Esophagus squamous epithelium (tissue), 4 donors: ENCODE measurements at regions not wholly inside any gene's neighbourhood (a gene's known extent, or its start where the extent isn't known, plus 50 kb on each side); places are given as distances from the start of the nearest gene placed in this dataset.

Experiments
- POLR2A ChIP-seq, 4 donors: fragments of 450-650 bp; IDR thresholded peaks; one replicate each; pipeline ENCODE4 v1.6.1; 2017; ENCODE audit warnings: antibody characterized with exemption in 4 of 4, mild to moderate bottlenecking in 4 of 4, moderate library complexity in 3 of 4
- TF ChIP-seq, protein P1 (sequence below), 6 experiments: fragments of 450-650 bp in 4 of 6; fragments of 200-600 bp in 2 of 6; sonication (generic) in 2 of 6; IDR thresholded peaks; one replicate each; pipeline ENCODE4 v1.5.1; 2016 to 2019; ENCODE audit warnings: antibody characterized with exemption in 6 of 6, mild to moderate bottlenecking in 4 of 6, moderate library complexity in 4 of 6

GRCh38 chr5:123720955-123721354 is 209.0 kb downstream of the CSNK1G3 start:
- TF ChIP-seq, protein P1, sequence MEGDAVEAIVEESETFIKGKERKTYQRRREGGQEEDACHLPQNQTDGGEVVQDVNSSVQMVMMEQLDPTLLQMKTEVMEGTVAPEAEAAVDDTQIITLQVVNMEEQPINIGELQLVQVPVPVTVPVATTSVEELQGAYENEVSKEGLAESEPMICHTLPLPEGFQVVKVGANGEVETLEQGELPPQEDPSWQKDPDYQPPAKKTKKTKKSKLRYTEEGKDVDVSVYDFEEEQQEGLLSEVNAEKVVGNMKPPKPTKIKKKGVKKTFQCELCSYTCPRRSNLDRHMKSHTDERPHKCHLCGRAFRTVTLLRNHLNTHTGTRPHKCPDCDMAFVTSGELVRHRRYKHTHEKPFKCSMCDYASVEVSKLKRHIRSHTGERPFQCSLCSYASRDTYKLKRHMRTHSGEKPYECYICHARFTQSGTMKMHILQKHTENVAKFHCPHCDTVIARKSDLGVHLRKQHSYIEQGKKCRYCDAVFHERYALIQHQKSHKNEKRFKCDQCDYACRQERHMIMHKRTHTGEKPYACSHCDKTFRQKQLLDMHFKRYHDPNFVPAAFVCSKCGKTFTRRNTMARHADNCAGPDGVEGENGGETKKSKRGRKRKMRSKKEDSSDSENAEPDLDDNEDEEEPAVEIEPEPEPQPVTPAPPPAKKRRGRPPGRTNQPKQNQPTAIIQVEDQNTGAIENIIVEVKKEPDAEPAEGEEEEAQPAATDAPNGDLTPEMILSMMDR (IDR thresholded peaks at IDR 0.05), result no peak
- no peak for TF ChIP-seq POLR2A (IDR thresholded peaks at IDR 0.05)
